PC-3 (cell line): ENCODE measurements at regions not wholly inside any gene's neighbourhood (a gene's known extent, or its start where the extent isn't known, plus 50 kb on each side); places are given as distances from the start of the nearest gene placed in this dataset.

Experiments used
- ATAC-seq: fragments of 200-7000 bp; cut with Tn5 transposase; 2 replicates; pipeline ENCODE4 v1.9.1; 2020; ENCODE audit warnings: mild to moderate bottlenecking, moderate library complexity
- BruUV-seq: library from RNA; stranded (reverse); fragments of 400-500 nt; replicated peaks from 2 replicates; lab custom pipeline; 2021; lab: Mats Ljungman, UMichigan
- CTCF ChIA-PET: fragments of 300-600 bp; sonication (Branson Sonifier 250); formaldehyde crosslinking; loops from one replicate; lab custom pipeline; 2022; ENCODE audit warnings: antibody characterized with exemption; lab: Charles Lee
- POLR2A ChIA-PET: fragments of 300-600 bp; sonication (Branson Sonifier 250); formaldehyde crosslinking; loops from one replicate; lab custom pipeline; 2022; ENCODE audit warnings: antibody characterized with exemption; ENCODE audit not compliant: unreplicated experiment; lab: Charles Lee
- DNase-seq: peaks from one replicate; pipeline ENCODE4 v3.0.0-alpha.2; 2015
- H2AFZ ChIP-seq: fragments of 300-600 bp; sonication (generic); 2 replicates; pipeline ENCODE4 v1.6.0; 2016; ENCODE audit warnings: antibody characterized with exemption, low read length
- H3F3A ChIP-seq: fragments of 300-600 bp; sonication (generic); one replicate; pipeline ENCODE4 v1.6.0; 2017; ENCODE audit warnings: antibody characterized with exemption, low read length, control low read depth, mild to moderate bottlenecking; ENCODE audit not compliant: unreplicated experiment
- H3K27ac ChIP-seq: fragments of 300-600 bp; sonication (generic); 2 replicates; pipeline ENCODE4 v1.5.1; 2016; ENCODE audit warnings: mild to moderate bottlenecking, low read length
- H3K27me3 ChIP-seq: fragments of 300-600 bp; sonication (generic); 2 replicates; pipeline ENCODE4 v1.6.1; 2016; ENCODE audit warnings: low read length, mixed read lengths
- H3K36me3 ChIP-seq: fragments of 300-600 bp; sonication (generic); 2 replicates; pipeline ENCODE4 v1.6.1; 2016; ENCODE audit warnings: low read depth, mixed run types, low read length, mixed read lengths
- H3K4me1 ChIP-seq: fragments of 300-600 bp; sonication (generic); 2 replicates; pipeline ENCODE4 v1.5.1; 2016; ENCODE audit warnings: low read length; ENCODE audit not compliant: insufficient read depth
- H3K4me2 ChIP-seq: fragments of 300-600 bp; sonication (generic); 2 replicates; pipeline ENCODE4 v1.6.0; 2016; ENCODE audit warnings: low read length
- H3K4me3 ChIP-seq: fragments of 300-600 bp; sonication (generic); 2 replicates; pipeline ENCODE4 v1.5.1; 2016; ENCODE audit warnings: mild to moderate bottlenecking, low read length, mixed read lengths
- H3K79me2 ChIP-seq: fragments of 300-600 bp; sonication (generic); 2 replicates; pipeline ENCODE4 v1.6.1; 2017; ENCODE audit warnings: low read length, mixed read lengths
- H3K9ac ChIP-seq: fragments of 300-600 bp; sonication (generic); 2 replicates; pipeline ENCODE4 v1.6.0; 2016; ENCODE audit warnings: mild to moderate bottlenecking, low read length
- H3K9me2 ChIP-seq: fragments of 300-600 bp; sonication (generic); replicated peaks from 2 replicates; pipeline ENCODE4 v1.6.1; 2016; ENCODE audit warnings: mixed run types, low read length, mixed read lengths
- H3K9me3 ChIP-seq: fragments of 300-600 bp; sonication (generic); 2 replicates; pipeline ENCODE4 v1.6.1; 2016; ENCODE audit warnings: low read length, mixed read lengths
- H4K20me1 ChIP-seq: fragments of 300-600 bp; sonication (generic); 2 replicates; pipeline ENCODE4 v1.6.1; 2016; ENCODE audit warnings: low read length, mixed read lengths
- EZH2 ChIP-seq: fragments of 300-600 bp; sonication (generic); IDR thresholded peaks from one replicate; pipeline ENCODE4 v1.6.1; 2017; ENCODE audit warnings: antibody characterized with exemption, mild to moderate bottlenecking, low read length; ENCODE audit not compliant: unreplicated experiment
- EZH2phosphoT487 ChIP-seq: fragments of 300-600 bp; sonication (generic); IDR thresholded peaks from 2 replicates; pipeline ENCODE4 v1.6.1; 2018; ENCODE audit warnings: mild to moderate bottlenecking, antibody characterized with exemption, low read length, borderline replicate concordance
- intact Hi-C: fragments of 100-400 bp; cut with micrococcal nuclease; formaldehyde crosslinking; loops from 2 replicates; pipeline ENCODE4 v1.9.0; 2023
- TF ChIP-seq, protein P1 (sequence below): fragments of 300-600 bp; sonication (generic); conservative IDR thresholded peaks from 2 replicates; pipeline ENCODE4 v1.5.1; 2017; ENCODE audit warnings: antibody characterized with exemption, low read depth, mild to moderate bottlenecking, low read length

DNA sequence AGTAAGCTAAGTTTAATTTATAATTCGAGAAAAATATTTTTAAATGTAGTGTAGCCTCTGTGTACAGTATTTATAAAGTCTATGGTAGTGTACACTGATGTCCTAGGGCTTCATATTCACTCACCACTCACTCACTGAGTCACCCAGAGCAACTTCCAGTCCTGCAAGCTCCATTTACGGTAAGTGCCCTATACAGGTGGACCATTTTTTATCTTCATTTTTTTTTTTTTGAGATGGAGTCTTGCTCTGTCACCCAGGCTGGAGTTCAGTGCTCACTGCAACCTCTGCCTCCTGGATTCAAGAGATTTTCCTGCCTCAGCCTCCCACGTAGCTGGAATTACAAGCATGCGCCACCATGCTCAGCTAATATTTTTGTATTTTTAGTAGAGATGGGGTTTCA, 104.2 kb downstream of the PDCL3 start:
- Histone ChIP-seq H3K9me2 (no peaks in the 10 kb centered on the region), H3K36me3 (no peaks in the 10 kb centered on the region), H3K27ac (no peak overlapping the region), H3K4me1 (no peaks in the 10 kb centered on the region), H2AFZ (no peak overlapping the region), H4K20me1 (no peaks in the 10 kb centered on the region), H3F3A (no peaks in the 10 kb centered on the region), H3K4me3 (no peak overlapping the region), H3K27me3 (no peaks in the 10 kb centered on the region), H3K4me2 (no peak overlapping the region), H3K79me2 (no peaks in the 10 kb centered on the region), H3K9ac (no peak overlapping the region), H3K9me3 (no peaks in the 10 kb centered on the region)
- ChIA-PET CTCF (no interaction called here), POLR2A (no interaction called here)
- BruUV-seq: no TSS peak
- intact Hi-C loops: no loop called here
- DNase-seq (peak; percentile 21), ATAC-seq (no peak)
- TF ChIP-seq, protein P1, sequence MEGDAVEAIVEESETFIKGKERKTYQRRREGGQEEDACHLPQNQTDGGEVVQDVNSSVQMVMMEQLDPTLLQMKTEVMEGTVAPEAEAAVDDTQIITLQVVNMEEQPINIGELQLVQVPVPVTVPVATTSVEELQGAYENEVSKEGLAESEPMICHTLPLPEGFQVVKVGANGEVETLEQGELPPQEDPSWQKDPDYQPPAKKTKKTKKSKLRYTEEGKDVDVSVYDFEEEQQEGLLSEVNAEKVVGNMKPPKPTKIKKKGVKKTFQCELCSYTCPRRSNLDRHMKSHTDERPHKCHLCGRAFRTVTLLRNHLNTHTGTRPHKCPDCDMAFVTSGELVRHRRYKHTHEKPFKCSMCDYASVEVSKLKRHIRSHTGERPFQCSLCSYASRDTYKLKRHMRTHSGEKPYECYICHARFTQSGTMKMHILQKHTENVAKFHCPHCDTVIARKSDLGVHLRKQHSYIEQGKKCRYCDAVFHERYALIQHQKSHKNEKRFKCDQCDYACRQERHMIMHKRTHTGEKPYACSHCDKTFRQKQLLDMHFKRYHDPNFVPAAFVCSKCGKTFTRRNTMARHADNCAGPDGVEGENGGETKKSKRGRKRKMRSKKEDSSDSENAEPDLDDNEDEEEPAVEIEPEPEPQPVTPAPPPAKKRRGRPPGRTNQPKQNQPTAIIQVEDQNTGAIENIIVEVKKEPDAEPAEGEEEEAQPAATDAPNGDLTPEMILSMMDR: no peak
- no peak for TF ChIP-seq EZH2phosphoT487
- TF ChIP-seq EZH2: no peak

DNA sequence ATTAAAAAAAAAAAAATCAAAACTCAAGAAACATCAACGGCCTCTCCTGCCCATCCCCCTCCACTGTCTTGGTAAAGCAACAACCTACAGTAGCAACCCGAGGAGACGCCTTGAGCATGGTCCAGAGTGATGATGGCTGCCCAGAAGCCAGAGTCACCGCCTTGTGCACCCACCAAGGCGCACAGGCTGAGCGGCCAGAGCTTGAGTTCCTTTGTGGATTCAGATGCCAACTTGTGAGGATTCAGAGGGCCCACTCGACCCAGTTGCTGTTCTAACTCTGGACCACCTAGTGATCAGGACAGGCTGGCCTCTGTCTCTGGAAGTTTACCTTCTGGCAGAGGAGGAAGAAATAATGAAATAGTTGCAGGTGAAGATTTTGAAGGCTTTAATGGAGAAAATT, 105.0 kb downstream of the PDCL3 start:
- H3F3A ChIP-seq: no peaks in the 10 kb centered on the region
- TF ChIP-seq EZH2phosphoT487 (no peak), EZH2 (no peak)
- TF ChIP-seq, protein P1: no peak
- no peaks in the 10 kb centered on the region for H3K36me3 ChIP-seq
- H3K4me1 ChIP-seq: no peaks in the 10 kb centered on the region
- H3K9ac ChIP-seq: no peak overlapping the region
- POLR2A ChIA-PET: no interaction called here
- H3K4me3 ChIP-seq: no peak overlapping the region
- H4K20me1 ChIP-seq: no peaks in the 10 kb centered on the region
- H3K27ac ChIP-seq: no peak overlapping the region
- no TSS peak for BruUV-seq
- intact Hi-C loops: no loop called here
- H3K4me2 ChIP-seq: no peak overlapping the region
- DNase-seq: no peak
- no peaks in the 10 kb centered on the region for H3K79me2 ChIP-seq
- CTCF ChIA-PET: no interaction called here
- ATAC-seq: no peak
- H2AFZ ChIP-seq: no peak overlapping the region
- H3K9me3 ChIP-seq: no peaks in the 10 kb centered on the region
- no peaks in the 10 kb centered on the region for H3K27me3 ChIP-seq
- H3K9me2 ChIP-seq: no peaks in the 10 kb centered on the region

DNA sequence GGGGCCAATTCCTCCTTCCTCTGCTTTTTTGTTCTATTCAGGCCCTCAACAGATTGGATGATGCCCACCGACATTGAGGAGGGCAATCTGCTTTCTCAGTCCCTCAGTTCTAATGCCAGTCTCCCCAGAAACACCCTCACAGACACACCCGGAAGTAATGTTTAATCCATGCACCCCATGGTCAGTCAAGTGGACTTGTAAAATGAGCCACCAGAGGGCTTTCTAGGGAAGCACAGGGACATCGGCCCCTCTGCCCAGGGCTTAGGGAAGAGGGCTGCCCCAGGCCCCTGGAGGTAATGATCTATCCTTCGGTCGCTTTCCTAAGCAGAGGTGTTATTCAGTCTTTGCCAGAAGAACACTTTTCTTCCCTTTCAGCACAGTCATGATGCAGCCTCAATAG, 107.4 kb downstream of the PDCL3 start:
- Histone ChIP-seq H3K36me3 (no peaks in the 10 kb centered on the region), H3K4me3 (no peak overlapping the region), H3F3A (no peaks in the 10 kb centered on the region), H3K9me3 (no peaks in the 10 kb centered on the region), H3K79me2 (no peaks in the 10 kb centered on the region), H3K4me2 (no peak overlapping the region), H3K4me1 (no peaks in the 10 kb centered on the region), H4K20me1 (no peaks in the 10 kb centered on the region), H3K27ac (no peak overlapping the region), H2AFZ (no peak overlapping the region), H3K9ac (no peak overlapping the region), H3K9me2 (no peaks in the 10 kb centered on the region), H3K27me3 (no peaks in the 10 kb centered on the region)
- intact Hi-C loops: no loop called here
- TF ChIP-seq EZH2phosphoT487 (no peak), EZH2 (no peak)
- CTCF ChIA-PET: no interaction called here
- DNase-seq: no peak
- no peak for ATAC-seq
- POLR2A ChIA-PET: no interaction called here
- no TSS peak for BruUV-seq
